Upper lobe of left lung (tissue), 4 donors: ENCODE measurements at regions not wholly inside any gene's neighbourhood (a gene's known extent, or its start where the extent isn't known, plus 50 kb on each side); places are given as distances from the start of the nearest gene placed in this dataset.

Experiments
- CTCF ChIP-seq, 6 experiments: fragments of 450-650 bp in 4 of 6; fragments of 200-600 bp in 2 of 6; sonication (generic) in 2 of 6; IDR thresholded peaks; one replicate each; pipeline ENCODE4 v1.5.1; 2016 to 2019; ENCODE audit warnings: antibody characterized with exemption in 6 of 6
- POLR2A ChIP-seq, 4 donors: fragments of 450-650 bp; IDR thresholded peaks; one replicate each; pipeline ENCODE4 v1.5.1; 2016 to 2017; ENCODE audit warnings: antibody characterized with exemption in 4 of 4, mild to moderate bottlenecking in 2 of 4

GRCh38 chr11:10397226-10397987, 57.7 kb upstream of the AMPD3 start:
- TF ChIP-seq CTCF (IDR thresholded peaks at IDR 0.05) (no peak), POLR2A (IDR thresholded peaks at IDR 0.05) (no peak)
